ENCODE measurements at regions not wholly inside any gene's neighbourhood (a gene's known extent, or its start where the extent isn't known, plus 50 kb on each side); places are given as distances from the start of the nearest gene placed in this dataset.

- TF ChIP-seq YY1 (IDR thresholded peaks at IDR 0.05; ENCODE audit: insufficient read depth, insufficient read length) (no peak), ZNF274 (IDR thresholded peaks at IDR 0.05; ENCODE audit: low read depth, low read length) (no peak), SUZ12 (IDR thresholded peaks at IDR 0.05; ENCODE audit: extremely low read depth, insufficient read depth, insufficient read length) (no peak)
These were observed 93.5 kb upstream of the MVB12B start for GRCh38 chr9:126233175-126233574.

Measured in NT2/D1 (cell line).